VCaP (cell line): ENCODE measurements at regions not wholly inside any gene's neighbourhood (a gene's known extent, or its start where the extent isn't known, plus 50 kb on each side); places are given as distances from the start of the nearest gene placed in this dataset.

Source experiments
- H3K27ac ChIP-seq: fragments of 450-650 bp; 2 replicates; pipeline ENCODE4 v1.5.1; 2017
- TF ChIP-seq, protein P1 (sequence below): fragments of 450-650 bp; conservative IDR thresholded peaks from 2 replicates; pipeline ENCODE4 v1.5.1; 2017; ENCODE audit warnings: mild to moderate bottlenecking, moderate library complexity

- TF ChIP-seq, protein P1, sequence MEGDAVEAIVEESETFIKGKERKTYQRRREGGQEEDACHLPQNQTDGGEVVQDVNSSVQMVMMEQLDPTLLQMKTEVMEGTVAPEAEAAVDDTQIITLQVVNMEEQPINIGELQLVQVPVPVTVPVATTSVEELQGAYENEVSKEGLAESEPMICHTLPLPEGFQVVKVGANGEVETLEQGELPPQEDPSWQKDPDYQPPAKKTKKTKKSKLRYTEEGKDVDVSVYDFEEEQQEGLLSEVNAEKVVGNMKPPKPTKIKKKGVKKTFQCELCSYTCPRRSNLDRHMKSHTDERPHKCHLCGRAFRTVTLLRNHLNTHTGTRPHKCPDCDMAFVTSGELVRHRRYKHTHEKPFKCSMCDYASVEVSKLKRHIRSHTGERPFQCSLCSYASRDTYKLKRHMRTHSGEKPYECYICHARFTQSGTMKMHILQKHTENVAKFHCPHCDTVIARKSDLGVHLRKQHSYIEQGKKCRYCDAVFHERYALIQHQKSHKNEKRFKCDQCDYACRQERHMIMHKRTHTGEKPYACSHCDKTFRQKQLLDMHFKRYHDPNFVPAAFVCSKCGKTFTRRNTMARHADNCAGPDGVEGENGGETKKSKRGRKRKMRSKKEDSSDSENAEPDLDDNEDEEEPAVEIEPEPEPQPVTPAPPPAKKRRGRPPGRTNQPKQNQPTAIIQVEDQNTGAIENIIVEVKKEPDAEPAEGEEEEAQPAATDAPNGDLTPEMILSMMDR = no peak
Observed at GRCh38 chr3:72601060-72601459, 247.2 kb downstream of the SHQ1 start.

GRCh38 chr3:72597756-72598195 lies 250.5 kb downstream of the SHQ1 start:
- H3K27ac ChIP-seq = no peak overlapping the region
- TF ChIP-seq, protein P1 = no peak

More at GRCh38 chr3:72601060-72601459, 247.2 kb downstream of the SHQ1 start:
- no peak overlapping the region for H3K27ac ChIP-seq

GRCh38 chr3:72597043-72597442 lies 251.2 kb downstream of the SHQ1 start:
- H3K27ac ChIP-seq = no peak overlapping the region
- TF ChIP-seq, protein P1 = no peak

DNA sequence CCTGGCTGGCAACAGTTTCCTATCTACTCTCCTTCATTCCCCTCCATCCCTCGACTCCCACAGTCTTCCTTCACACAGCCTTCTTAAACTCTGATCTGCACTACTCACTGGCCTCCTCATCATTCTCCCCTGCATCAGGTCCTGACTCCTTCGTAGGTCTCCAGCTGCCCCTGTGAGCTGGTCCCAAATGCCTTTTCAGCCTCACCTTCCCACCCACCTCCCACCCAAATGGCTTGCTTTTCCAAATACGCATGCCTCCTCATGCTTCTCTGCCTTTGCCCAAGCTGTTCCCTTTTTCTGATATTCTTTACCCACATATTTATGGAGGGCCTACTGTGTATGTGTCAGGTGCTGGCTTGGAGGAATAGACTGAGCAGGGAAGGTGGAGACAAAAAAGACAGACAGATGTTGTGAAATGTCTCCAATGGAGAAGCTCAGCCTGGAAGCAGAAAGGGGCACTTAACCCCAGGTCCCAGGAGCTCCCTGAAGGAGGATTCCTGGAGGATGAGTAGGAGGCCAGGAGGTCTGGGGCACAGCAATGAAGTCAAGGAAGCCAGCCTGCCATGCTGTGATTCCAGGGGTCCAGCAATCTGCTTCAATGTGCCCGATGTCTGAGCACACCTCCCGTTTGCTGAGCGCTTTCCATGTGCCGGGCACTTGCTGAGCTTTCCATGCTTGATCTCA lies 252.2 kb downstream of the SHQ1 start:
- no peak overlapping the region for H3K27ac ChIP-seq
- TF ChIP-seq, protein P1 = no peak

GRCh38 chr3:72595376-72595775 lies 252.9 kb downstream of the SHQ1 start:
- TF ChIP-seq, protein P1 = no peak
- no peak overlapping the region for H3K27ac ChIP-seq

DNA sequence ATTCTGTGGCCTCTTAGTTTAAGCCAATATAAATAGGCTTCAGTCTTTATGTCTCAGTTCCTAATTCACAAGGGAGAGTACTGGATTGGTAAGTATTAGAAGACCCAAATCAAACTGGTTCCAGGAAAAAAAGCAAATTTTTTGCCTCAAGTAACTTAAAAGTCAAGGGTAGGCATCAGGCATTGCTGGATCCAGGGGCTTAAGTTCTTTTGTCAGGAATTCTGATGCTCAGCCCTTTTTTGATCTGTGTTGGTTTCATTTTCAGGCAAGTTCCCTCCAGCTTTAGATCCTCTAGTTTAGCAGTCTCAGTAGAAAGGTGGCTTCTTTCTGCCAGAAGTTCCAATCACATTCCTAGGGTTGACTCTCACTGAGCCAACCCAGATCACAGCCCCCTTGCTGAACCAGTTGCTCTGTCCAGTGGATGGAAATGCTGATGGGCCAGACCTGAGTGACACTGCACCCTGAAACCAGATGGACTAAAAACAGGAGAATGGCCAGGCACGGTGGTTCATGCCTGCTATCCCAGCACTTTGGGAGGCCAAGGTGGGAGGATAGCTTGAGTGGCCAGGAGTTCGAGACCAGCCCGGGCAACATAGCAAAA lies 253.5 kb downstream of the SHQ1 start:
- H3K27ac ChIP-seq = no peak overlapping the region
- TF ChIP-seq, protein P1 = no peak

GRCh38 chr3:72593881-72594397 lies 254.3 kb downstream of the SHQ1 start:
- no peak overlapping the region for H3K27ac ChIP-seq
- TF ChIP-seq, protein P1 = no peak
